GM21360 (cell line): ENCODE measurements at regions not wholly inside any gene's neighbourhood (a gene's known extent, or its start where the extent isn't known, plus 50 kb on each side); places are given as distances from the start of the nearest gene placed in this dataset.
"Not testable (repeated sequence)": the region's sequence is repeated elsewhere in the genome, so short reads cannot be mapped to it uniquely, and the experiment has no call there.

Source experiments
- ATAC-seq: cut with Tn5 transposase; IDR thresholded peaks from one replicate; pipeline ENCODE4 v1.9.1; 2021; ENCODE audit warnings: mild to moderate bottlenecking, moderate library complexity; ENCODE audit not compliant: unreplicated experiment

DNA sequence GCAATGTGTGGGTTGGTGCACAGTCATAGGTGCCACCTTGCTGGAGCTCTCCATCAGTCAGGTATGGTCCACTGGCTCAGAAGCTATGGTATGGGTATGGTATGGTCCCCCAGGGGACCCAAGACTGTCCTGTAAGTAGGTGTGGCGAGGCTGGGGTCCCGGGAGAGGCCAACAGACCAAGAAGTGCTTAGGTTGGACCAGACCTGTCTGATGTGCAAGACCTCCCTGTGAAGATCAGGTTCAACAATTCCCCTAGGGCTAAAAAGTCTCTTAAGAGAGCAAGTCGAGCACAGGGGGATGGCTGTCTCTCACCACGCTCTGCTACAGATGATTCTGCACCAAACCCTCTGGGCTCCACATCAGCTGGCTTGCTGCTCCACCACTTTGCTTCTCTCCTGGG is 1145.0 kb downstream of the RPA4 start:
- ATAC-seq, result no peak

DNA sequence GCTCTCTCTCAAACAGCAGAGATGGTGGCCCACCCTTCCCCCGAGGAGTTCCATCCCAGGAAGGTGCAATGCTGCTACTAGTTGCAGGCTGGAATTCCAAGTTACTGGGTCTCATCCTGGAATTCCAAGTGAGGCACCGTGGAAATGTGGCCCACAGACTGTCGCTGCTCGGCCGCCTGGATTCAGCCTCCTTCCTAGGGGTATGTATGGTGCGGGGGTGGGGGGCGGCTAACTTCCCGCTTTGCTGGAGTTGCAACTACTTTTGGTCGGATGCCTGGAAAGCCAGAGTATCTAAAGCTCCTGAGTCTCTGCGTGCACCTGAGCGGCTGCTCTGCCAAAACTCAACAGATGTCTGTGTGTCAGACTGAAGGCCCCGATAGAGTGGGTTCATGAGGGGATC is 1146.2 kb downstream of the RPA4 start:
- ATAC-seq, result no peak

DNA sequence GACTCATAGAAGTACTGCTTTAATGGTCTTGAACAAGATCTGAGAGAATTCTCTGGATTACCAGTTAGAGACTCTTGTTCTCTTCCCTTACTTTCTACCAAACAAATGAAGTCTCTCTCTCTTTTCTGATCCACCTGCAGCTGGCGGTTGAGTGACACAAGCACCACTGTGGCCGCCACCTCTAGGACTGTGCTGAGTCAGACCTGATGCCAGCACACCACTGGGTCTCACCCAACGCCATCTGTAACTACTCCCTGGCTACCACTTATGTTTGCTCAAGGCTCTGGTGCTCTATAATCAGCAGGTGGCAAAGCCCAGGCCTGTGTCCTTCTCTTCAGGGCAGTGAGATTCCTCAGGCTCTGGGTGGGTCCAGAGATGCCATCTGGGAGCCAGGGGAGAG is 1173.5 kb downstream of the RPA4 start:
- ATAC-seq, result no peak

DNA sequence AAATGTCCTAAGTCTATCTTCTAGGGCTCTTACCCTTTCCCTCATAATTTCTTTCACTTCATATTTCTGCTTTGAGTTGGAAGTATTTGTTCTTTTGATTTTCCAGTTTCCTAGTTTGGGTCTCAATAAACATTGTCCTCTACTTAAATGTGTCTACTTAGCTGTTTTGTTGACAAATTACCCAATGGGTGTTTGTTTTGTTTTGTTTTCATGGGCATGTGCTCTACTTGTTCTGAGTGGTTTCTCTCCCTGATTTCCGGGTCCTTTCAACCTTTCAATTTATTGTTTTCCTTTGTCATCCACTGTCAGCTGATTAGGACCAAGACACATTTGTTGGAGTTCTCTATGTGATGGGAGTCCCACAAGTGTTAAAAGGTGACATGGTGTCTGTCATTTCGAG is 1181.4 kb downstream of the RPA4 start:
- ATAC-seq, result no peak

DNA sequence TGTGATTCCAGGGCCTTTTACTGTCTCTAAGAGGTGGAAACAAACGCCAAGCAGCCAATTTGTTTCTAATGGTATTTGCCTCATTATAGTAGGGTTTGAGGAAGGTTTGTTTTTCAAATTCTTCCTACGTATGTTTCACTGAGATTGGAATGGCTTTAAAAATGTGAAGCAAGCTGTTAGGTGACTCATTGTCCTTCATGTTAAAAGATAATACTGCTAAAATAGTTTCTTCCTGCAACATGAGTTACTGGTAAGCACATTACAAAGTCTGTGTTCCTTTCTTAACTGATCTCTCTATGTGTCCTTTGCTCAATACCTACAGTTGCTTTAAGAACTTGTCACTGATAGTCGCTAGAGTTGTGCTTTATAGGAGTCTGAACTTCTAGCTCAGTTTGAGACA is 1183.9 kb downstream of the RPA4 start:
- no peak for ATAC-seq

DNA sequence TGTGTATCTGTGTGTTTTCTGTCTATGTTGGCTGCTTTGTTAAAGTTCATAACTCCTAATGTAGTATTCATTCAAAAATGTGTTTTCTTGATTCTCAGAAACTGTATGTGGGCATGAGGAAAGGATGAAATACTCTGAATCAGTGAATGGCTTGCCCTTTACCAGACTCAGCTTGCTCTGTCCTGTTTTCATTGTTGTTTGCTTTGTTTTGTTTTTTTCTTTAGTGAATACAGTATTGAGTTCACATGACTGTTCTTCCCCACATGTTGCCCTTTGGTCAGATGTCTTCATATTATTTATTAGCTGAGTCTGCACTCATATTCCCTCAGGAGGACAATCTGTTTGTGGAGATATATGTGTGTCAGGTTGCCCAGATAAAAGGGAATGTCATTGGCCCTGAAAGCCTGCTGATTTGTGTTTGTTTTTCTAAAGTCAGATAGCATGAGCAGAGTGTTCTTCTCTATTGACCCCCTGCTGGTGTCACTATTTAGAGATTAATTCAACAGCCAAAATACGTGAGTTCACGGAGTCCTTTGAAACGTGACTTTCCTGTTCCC is 1184.4 kb downstream of the RPA4 start:
- no peak for ATAC-seq

DNA sequence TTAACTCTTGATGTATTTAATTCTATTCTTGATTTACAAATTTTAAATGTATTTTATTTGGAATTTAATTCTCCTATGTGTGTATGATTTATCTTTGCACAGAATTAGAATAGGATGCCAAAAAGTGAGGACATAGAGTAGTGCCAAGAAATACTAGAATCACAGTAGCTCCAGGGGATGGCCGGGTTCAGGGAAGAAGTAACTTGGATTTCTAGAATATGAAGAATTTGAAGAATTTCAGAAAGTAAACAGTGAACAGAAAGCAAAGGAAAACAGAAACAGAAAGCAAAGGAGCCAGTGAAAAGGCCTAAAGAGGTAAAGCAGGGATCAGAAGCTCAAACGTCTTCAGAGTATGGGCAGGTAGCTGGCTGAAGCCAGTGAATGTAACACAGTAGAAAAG is 1187.6 kb downstream of the RPA4 start:
- ATAC-seq, result no peak

DNA sequence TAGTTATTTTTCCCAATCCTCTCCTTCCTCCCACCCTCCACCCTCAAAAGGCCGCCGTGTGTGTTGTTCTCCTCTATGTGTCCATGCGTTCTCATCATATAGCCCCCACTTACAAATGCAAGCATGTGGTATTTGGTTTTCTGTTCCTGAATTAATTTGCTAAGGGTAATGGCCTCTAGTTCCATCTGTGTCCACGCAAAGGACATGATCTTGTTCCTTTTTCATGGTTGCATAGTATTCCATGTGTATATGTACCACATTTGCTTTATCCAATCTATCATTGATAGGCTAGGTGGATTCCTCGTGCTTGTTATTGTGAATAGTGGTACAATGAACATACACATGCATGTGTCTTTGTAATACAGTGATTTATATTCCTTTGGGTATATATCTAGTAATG is 1193.7 kb downstream of the RPA4 start:
- no peak for ATAC-seq

DNA sequence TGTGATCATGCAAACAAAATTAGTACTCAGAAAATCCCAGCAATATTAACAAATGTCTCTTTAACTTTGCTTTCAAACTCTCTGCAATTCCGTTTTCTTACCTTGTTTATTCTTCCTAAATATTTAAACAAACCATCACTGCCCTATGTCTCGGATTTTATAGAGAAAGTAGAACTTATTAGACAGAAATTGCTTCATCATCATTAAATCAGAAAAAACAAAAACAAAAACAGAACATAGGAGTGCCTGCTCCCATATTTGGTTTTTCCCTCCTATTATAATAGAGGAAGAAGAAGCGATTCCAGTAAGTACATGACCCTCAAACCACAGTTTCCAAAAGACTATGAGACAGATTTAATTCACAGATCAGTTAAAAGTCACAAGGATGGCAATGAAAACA is 1228.0 kb downstream of the RPA4 start:
- no peak for ATAC-seq

DNA sequence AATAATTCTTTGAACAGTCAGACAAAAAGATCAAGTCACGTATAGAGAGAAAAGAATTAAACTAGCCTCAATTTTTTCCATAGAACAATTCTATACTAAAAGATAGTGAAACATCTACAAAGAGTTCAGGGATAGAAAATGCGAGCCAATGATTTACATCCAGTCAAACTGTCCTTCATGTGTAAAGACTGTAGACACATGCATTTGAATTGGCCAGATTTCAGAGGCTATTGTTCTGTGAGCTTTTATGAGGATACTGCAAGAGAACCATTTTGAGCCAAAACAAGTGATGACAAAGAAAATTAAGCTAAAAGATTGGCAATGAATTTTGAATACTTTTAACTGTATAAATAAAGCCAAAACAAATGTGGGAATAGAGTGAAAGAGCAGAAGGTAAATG is 1230.3 kb downstream of the RPA4 start:
- ATAC-seq, result no peak

DNA sequence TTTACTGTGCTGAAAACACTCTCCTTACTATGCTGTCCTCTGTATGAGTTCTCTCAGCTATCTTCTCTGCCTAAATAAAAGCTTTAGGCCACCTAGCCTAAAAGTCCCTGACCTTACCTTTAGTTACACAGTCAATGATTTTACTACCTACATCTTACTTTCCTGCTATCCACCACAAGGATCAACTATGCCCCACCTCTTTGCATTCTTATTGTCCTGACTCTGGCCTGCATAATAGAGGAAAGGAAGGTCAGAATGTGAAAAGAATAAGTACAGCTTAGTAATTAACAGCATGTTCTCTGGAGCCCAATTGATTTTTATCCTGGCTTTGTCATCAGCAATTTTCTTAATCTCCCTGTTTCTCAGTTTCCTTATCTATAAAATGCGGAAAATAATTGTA is 1257.8 kb downstream of the RPA4 start:
- no peak for ATAC-seq

DNA sequence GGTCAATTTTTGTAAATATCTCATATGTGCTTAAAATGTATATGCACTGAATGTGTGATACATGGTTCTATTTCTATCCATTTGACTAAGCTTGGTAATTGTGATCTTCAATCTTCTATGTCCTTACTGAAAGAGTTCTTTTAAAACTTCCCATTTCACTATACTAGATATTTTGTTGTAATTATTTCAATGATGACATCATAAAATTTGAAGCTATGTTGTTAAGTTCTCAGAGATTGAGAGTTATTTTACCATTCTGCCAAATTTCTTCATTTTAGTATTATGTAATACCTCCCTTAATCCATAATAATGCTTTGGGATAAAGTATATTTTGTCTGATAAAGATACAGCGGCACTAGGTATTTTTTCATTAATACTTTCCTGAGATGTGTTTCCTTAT is 1307.3 kb downstream of the RPA4 start:
- ATAC-seq, result no peak

DNA sequence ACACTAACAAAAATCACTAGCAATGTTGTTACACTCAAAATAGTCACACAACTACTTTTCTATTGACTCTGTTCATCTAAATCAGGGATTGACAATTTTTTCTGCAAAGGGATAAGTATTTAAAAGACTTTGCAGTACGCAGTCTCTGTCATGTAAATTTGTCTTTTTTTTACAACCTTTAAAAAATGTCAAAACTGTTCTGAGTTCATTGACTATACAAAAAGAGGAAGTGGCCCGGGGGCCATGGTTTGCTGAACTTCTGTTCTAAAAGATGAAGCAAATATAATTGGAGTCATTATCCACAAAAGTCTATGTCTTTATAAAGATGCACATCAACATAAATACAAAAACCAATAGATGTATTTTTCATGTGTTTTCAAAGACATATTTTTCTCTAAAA is 1310.3 kb downstream of the RPA4 start:
- no peak for ATAC-seq

DNA sequence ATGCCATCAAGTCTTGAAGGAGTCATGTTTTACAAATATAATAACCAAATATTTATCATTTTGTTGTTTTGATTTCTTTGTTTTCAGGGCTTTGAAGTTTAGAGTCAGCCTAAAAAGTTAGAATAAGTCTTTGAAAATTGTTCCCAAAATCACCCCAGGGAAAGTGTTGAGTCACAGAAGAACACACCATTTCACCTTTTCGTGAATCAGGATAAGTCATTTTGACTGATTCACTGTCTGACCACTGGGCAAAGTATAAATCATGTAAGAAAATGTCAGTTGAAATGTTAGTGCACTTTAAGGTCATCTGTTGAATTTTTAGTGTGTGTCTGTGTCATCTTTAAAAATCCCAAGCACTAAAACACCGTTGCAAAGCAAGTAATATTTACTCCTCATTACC is 1320.1 kb downstream of the RPA4 start:
- ATAC-seq, result no peak

DNA sequence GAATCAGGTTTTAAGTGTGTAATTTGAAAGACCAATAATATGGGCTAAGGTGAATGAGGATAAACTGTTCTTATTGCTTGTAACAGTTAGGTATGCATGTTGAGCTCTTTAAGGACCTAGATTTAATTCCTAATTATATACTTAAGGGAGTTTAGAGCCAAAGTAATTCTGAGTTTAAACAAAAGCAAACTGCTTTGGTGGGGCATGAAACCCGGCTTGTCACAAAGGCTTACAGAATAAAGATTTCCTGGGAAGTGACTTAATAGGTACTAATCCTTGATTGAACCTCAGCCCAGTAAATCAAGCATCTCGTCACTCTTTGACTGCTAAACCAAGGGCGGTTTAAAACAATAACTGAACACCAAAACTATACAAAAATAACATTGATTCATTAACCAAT is 1324.2 kb downstream of the RPA4 start:
- no peak for ATAC-seq

DNA sequence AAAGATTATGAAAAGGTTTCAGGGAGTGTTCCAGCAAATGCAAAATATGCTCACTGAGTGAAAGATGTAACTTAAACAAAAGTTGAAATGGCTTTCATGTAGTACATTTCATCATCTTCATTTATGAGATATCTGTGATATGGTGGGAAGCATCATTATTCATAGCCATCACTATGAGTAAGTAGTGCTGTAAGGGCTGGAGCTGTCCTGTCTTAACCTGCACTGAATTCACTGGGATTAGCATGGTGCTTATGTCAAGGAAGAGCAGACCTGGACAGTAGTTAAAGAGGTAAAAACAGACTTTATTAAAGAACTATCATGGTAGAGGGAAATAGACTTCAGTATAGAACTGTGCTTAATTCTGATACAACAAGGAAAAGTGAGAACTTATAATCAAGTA is 1347.3 kb downstream of the RPA4 start:
- no peak for ATAC-seq

DNA sequence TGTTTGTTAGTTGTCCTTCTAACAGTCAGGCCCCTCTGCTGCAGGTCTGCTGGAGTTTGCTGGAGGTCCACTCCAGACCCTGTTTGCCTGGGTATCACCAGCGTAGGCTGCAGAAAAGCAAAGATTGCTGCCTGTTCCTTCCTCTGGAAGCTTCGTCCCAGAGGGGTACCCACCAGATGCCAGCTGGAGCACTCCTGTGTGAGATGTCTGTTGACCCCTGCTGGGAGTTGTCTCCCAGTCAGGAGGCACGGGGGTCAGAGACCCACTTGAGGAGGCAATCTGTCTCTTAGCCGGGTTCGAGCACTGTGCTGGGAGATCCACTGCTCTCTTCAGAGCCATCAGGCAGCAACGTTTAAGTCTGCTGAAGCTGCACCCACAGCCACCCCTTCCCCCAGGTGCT is 1356.4 kb downstream of the RPA4 start:
- not testable (repeated sequence) for ATAC-seq

DNA sequence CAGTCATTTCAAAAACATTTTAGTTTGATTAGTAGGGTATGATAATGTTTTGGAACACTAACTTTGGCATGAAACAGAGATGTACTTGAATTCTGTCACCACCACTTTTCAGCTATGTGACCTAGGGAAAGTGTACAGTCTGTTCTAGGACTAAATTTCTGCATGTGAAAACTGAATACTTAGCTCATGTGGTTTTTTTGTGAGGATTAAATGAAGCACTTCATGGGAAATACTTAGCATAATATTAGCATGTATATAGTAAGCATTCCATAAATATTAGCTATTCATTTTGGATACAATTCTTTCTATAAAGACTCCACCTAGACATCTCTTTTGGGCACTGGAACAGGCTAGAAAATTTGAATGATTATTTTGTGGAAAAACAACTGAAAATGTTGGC is 1379.4 kb downstream of the RPA4 start:
- ATAC-seq, result no peak

DNA sequence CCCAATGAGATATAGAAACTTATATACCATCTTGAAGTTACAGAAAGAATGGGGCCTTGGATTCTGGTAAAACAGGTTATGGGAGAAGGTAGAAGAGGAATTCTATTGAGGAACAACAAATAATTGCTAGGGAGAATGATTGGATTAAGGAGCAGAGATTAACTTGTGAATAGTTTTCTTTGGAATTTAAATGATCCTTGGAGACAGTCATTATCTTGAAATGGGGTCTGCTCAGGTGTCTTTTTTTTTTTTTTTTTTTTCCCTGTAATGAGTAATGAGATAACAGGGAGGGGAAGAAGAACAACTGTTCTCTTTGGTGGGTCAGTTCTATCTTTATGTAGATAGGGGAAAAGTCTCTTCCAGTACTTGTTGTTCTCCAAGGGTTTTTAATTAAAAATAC is 1406.0 kb downstream of the RPA4 start:
- no peak for ATAC-seq

DNA sequence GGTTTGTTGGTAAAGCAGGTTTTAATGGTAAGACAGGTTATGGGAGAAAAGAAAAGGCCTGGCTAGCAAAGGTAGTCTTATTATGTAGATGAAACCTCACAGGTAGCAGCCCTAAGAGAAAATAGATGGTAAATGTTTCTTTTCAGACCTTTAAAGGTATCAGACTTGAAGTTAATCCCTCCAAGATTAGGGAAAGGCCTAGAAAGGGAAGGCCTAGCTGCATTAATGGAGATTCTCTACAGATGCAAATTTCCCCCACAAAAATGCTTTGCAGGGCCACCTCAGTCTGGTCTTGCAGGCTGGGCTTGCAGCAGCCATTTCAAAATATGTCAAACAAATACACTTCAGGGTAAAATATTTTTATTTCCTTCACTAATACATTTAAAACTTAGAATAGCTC is 1410.6 kb downstream of the RPA4 start:
- ATAC-seq, result no peak

DNA sequence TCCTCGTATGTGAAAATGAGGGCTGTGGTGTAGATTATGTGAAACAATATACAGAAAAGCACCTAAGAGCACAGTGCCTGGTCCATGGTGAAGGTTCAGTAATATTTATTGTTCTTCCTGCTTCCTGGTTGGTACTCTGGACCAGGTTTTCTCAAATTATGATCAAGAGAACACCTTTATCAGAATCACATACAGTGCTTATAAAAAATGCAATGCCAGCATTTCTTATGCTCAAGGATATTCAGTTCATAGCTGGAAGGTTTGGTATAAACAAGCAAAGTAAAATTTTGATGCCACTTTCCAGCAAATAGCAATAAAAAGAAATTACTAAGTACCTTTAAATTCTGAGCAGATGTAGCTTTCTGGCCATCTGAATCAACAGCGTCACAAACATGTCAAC is 1412.4 kb downstream of the RPA4 start:
- no peak for ATAC-seq

DNA sequence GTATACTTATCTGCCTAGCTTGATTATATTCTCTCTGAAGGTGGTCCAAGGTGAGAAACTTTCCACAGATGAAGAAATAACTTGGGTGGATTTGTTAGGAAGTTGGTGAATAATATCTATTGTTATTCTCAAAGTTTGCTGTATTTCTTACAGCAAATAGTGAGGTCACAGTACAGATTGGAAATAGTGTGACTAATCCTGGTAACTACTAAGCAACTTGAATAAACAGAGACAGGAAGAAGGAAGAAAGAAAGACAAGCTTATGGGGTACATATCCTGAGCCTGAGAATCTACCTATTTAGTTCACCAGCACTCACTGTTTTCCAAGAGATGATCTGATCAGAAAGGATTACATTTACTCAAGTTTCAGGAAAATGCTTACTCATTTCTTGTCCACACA is 1416.1 kb downstream of the RPA4 start:
- no peak for ATAC-seq

DNA sequence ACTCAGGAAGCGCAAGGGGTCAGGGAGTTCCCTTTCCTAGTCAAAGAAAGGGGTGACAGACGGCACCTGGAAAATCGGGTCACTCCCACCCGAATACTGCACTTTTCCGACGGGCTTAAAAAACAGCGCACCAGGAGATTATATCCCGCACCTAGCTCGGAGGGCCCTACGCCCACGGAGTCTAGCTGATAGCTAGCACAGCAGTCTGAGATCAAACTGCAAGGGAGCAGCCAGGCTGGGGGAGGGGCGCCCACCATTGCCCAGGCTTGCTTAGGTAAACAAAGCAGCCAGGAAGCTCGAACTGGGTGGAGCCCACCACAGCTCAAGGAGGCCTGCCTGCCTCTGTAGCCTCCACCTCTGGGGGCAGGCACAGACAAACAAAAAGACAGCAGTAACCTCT is 1416.8 kb downstream of the RPA4 start:
- not testable (repeated sequence) for ATAC-seq

DNA sequence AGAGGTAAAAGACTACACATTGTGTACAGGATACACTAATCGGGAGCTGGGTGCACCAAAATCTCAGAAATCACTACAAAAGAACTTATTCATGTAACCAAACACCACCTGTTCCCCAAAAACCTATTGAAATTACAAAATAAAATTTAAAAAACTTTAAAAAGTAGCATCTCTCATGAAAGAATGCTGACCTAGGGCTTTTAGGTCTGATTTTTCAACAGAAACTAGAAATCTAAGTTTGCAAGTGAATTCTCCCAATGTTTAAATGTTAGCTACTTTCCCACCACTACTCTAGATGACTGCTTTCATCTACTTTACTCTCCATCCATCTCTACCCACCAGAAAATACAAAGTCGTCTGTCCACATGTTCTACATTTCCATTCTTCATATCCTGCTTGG is 1447.7 kb downstream of the RPA4 start:
- no peak for ATAC-seq
